Ishikawa (cell line): ENCODE measurements at regions not wholly inside any gene's neighbourhood (a gene's known extent, or its start where the extent isn't known, plus 50 kb on each side); places are given as distances from the start of the nearest gene placed in this dataset.

Source experiments
- CEBPB ChIP-seq: IDR thresholded peaks from 2 replicates; pipeline ENCODE4 v1.6.1; 2012
- CREB1 ChIP-seq: IDR thresholded peaks from 2 replicates; pipeline ENCODE4 v1.6.1; 2012; ENCODE audit warnings: low read depth
- EGR1 ChIP-seq: IDR thresholded peaks from 2 replicates; pipeline ENCODE4 v1.6.1; 2012
- EP300 ChIP-seq: IDR thresholded peaks from 2 replicates; pipeline ENCODE4 v1.6.1; 2012; ENCODE audit warnings: borderline replicate concordance
- FOXM1 ChIP-seq: IDR thresholded peaks from 2 replicates; pipeline ENCODE4 v1.6.1; 2012; ENCODE audit warnings: low read depth, borderline replicate concordance
- MAX ChIP-seq: IDR thresholded peaks from 2 replicates; pipeline ENCODE4 v1.6.1; 2012
- NFIC ChIP-seq: IDR thresholded peaks from 2 replicates; pipeline ENCODE4 v1.6.1; 2012
- RAD21 ChIP-seq: IDR thresholded peaks from 2 replicates; pipeline ENCODE4 v1.6.1; 2012; ENCODE audit warnings: low read depth
- TAF1 ChIP-seq: IDR thresholded peaks from 2 replicates; pipeline ENCODE4 v1.6.1; 2012; ENCODE audit warnings: low read depth, mild to moderate bottlenecking
- TCF12 ChIP-seq: IDR thresholded peaks from 2 replicates; pipeline ENCODE4 v1.6.1; 2012; ENCODE audit warnings: low read depth
- TEAD4 ChIP-seq: IDR thresholded peaks from 2 replicates; pipeline ENCODE4 v1.6.1; 2012
- YY1 ChIP-seq: IDR thresholded peaks from 2 replicates; pipeline ENCODE4 v1.6.1; 2012; ENCODE audit warnings: low read depth
- ZBTB7A ChIP-seq: IDR thresholded peaks from 2 replicates; pipeline ENCODE4 v1.6.1; 2012; ENCODE audit warnings: low read depth
- TF ChIP-seq, protein P1 (sequence below): IDR thresholded peaks from 2 replicates; pipeline ENCODE4 v1.6.1; 2012; ENCODE audit warnings: low read depth, mild to moderate bottlenecking
- TF ChIP-seq, protein P2 (sequence below): IDR thresholded peaks from 2 replicates; pipeline ENCODE4 v1.6.1; 2012

GRCh38 chr9:107212613-107213012, 70.5 kb upstream of the RAD23B start:
- no peak for TF ChIP-seq MAX
- TF ChIP-seq TAF1, result no peak
- no peak for TF ChIP-seq EP300
- TF ChIP-seq CREB1, result no peak
- no peak for TF ChIP-seq TEAD4
- no peak for TF ChIP-seq CEBPB
- TF ChIP-seq RAD21, result no peak
- no peak for TF ChIP-seq TCF12
- TF ChIP-seq, protein P1, sequence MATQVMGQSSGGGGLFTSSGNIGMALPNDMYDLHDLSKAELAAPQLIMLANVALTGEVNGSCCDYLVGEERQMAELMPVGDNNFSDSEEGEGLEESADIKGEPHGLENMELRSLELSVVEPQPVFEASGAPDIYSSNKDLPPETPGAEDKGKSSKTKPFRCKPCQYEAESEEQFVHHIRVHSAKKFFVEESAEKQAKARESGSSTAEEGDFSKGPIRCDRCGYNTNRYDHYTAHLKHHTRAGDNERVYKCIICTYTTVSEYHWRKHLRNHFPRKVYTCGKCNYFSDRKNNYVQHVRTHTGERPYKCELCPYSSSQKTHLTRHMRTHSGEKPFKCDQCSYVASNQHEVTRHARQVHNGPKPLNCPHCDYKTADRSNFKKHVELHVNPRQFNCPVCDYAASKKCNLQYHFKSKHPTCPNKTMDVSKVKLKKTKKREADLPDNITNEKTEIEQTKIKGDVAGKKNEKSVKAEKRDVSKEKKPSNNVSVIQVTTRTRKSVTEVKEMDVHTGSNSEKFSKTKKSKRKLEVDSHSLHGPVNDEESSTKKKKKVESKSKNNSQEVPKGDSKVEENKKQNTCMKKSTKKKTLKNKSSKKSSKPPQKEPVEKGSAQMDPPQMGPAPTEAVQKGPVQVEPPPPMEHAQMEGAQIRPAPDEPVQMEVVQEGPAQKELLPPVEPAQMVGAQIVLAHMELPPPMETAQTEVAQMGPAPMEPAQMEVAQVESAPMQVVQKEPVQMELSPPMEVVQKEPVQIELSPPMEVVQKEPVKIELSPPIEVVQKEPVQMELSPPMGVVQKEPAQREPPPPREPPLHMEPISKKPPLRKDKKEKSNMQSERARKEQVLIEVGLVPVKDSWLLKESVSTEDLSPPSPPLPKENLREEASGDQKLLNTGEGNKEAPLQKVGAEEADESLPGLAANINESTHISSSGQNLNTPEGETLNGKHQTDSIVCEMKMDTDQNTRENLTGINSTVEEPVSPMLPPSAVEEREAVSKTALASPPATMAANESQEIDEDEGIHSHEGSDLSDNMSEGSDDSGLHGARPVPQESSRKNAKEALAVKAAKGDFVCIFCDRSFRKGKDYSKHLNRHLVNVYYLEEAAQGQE, result no peak
- no peak for TF ChIP-seq EGR1
- TF ChIP-seq, protein P2, sequence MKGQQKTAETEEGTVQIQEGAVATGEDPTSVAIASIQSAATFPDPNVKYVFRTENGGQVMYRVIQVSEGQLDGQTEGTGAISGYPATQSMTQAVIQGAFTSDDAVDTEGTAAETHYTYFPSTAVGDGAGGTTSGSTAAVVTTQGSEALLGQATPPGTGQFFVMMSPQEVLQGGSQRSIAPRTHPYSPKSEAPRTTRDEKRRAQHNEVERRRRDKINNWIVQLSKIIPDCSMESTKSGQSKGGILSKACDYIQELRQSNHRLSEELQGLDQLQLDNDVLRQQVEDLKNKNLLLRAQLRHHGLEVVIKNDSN, result no peak
- TF ChIP-seq FOXM1, result no peak
- no peak for TF ChIP-seq YY1
- no peak for TF ChIP-seq ZBTB7A
- no peak for TF ChIP-seq NFIC

- no peak for TF ChIP-seq YY1
- no peak for TF ChIP-seq CREB1
- TF ChIP-seq EP300, result no peak
- TF ChIP-seq TCF12, result no peak
- TF ChIP-seq CEBPB, result no peak
- no peak for TF ChIP-seq ZBTB7A
- no peak for TF ChIP-seq RAD21
- TF ChIP-seq, protein P2, result no peak
- no peak for TF ChIP-seq EGR1
- no peak for TF ChIP-seq MAX
- TF ChIP-seq TEAD4, result no peak
- TF ChIP-seq NFIC, result no peak
- TF ChIP-seq FOXM1, result no peak
- TF ChIP-seq TAF1, result no peak
- TF ChIP-seq, protein P1, result no peak
Observed at GRCh38 chr9:107213080-107213479, 70.0 kb upstream of the RAD23B start.

- TF ChIP-seq TAF1 (no peak), ZBTB7A (no peak), CREB1 (no peak), EP300 (no peak), CEBPB (no peak), TCF12 (no peak), MAX (no peak), RAD21 (no peak), FOXM1 (no peak), EGR1 (no peak), NFIC (no peak), YY1 (no peak), TEAD4 (no peak)
- TF ChIP-seq, protein P2, result no peak
- TF ChIP-seq, protein P1, result no peak
Observed at GRCh38 chr9:107213561-107214028, 69.5 kb upstream of the RAD23B start.

DNA sequence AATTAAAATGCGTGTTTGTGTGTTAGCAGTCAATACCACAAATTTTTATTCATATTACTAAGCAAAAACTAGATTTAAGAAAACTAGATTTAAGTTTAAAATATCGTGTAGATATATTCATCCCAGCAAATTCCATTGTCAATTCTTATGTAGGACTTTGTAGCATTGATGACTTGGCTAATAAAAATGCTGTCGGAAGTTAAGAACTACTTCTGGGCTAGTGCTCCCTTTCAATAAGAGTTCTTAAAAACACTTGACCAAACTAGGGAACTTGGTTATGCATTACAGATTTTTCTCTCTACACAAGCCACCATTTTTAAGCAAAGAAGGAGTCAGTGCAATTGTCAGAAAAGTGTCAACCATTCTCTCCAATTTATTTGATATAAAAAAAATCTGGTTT, 68.7 kb upstream of the RAD23B start:
- TF ChIP-seq TEAD4 (no peak), MAX (no peak), RAD21 (no peak), FOXM1 (no peak), TCF12 (no peak), EGR1 (no peak), TAF1 (no peak), EP300 (no peak), ZBTB7A (no peak), CEBPB (no peak), NFIC (no peak)
- TF ChIP-seq, protein P1, result no peak
- TF ChIP-seq, protein P2, result no peak
